ENCODE measurements at regions not wholly inside any gene's neighbourhood (a gene's known extent, or its start where the extent isn't known, plus 50 kb on each side); places are given as distances from the start of the nearest gene placed in this dataset.

DNA sequence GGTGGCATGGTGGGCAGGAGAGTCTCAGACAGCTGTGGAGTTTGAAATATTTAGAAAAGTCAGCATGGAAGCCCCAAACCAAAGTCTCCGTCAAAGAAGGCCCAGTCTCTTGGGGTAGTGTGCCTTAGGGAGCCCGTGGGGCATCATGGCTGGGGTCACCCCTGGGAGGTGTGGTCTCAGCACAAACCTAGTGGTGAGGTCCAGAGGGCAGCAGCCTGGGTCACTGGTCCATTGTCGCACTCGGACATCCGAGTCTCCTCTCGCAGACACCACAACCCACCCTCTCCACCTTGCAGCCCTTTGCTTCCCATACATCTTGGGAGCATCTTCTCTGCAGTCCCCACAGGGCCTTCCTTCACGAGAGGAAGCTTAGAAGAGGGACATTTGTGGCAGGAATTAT lies 588.0 kb upstream of the TMEM132C start:
- Mint-ChIP-seq H3K4me3 (no peak overlapping the region), H3K9me3 (peaks cover 99% of the 10 kb centered on the region), H3K4me1 (no peaks in the 10 kb centered on the region), H3K27ac (no peak overlapping the region), H3K36me3 (ENCODE audit: low read depth) (peaks cover 60% of the 10 kb centered on the region), H3K27me3 (ENCODE audit: insufficient read depth, low read depth, poor library complexity) (peaks cover 12% of the 10 kb centered on the region)
- H3K4me1 ChIP-seq (ENCODE audit: insufficient read depth), result no peaks in the 10 kb centered on the region
- TF ChIP-seq CTCF (conservative IDR thresholded peaks at IDR 0.05; ENCODE audit: low read depth in 2 of 2), result no peak
- no peak for TF ChIP-seq EZH2 (IDR thresholded peaks at IDR 0.05; ENCODE audit: low read depth, unreplicated experiment)
- no peaks in the 10 kb centered on the region for H3K27me3 ChIP-seq (ENCODE audit: insufficient read depth)
- H4K20me1 ChIP-seq (replicated peaks; ENCODE audit: insufficient read depth), result no peaks in the 10 kb centered on the region
- H3K36me3 ChIP-seq (ENCODE audit: insufficient read depth), result no peaks in the 10 kb centered on the region
- DNase-seq (ENCODE audit: low spot score) (no peak), ATAC-seq (no peak)
- H3K27ac ChIP-seq (ENCODE audit: low read depth), result no peak overlapping the region
- H3K4me3 ChIP-seq, result no peak overlapping the region
- no peak overlapping the region for H3K4me2 ChIP-seq
- H2AFZ ChIP-seq, result no peak overlapping the region
- H3F3A ChIP-seq (replicated peaks; ENCODE audit: low read depth), result no peaks in the 10 kb centered on the region
- no peaks in the 10 kb centered on the region for H3K9me2 ChIP-seq (ENCODE audit: insufficient read depth)
- no peaks in the 10 kb centered on the region for H3K79me2 ChIP-seq (replicated peaks; ENCODE audit: insufficient read depth)

GRCh38 chr12:127680516-127680915 lies 586.5 kb upstream of the TMEM132C start:
- DNase-seq (ENCODE audit: low spot score) (no peak), ATAC-seq (no peak)
- Mint-ChIP-seq H3K4me3 (no peak overlapping the region), H3K27me3 (ENCODE audit: insufficient read depth, low read depth, poor library complexity) (peaks cover 10% of the 10 kb centered on the region), H3K27ac (no peak overlapping the region), H3K4me1 (no peaks in the 10 kb centered on the region), H3K9me3 (peaks cover 97% of the 10 kb centered on the region), H3K36me3 (ENCODE audit: low read depth) (peaks cover 59% of the 10 kb centered on the region)
- no peaks in the 10 kb centered on the region for H3K4me1 ChIP-seq (ENCODE audit: insufficient read depth)
- H3K27ac ChIP-seq (ENCODE audit: low read depth), result no peak overlapping the region
- TF ChIP-seq JUNB (IDR thresholded peaks at IDR 0.05; ENCODE audit: unreplicated experiment), result no peak
- no peak for TF ChIP-seq NANOG (IDR thresholded peaks at IDR 0.05; ENCODE audit: borderline replicate concordance)
- no peak for TF ChIP-seq ZNF462 (CRISPR knock-in tag; IDR thresholded peaks at IDR 0.05)
- TF ChIP-seq ZNF331 (CRISPR knock-in tag; IDR thresholded peaks at IDR 0.05; ENCODE audit: low read depth), result no peak
- TF ChIP-seq POLR2AphosphoS5 (IDR thresholded peaks at IDR 0.05; ENCODE audit: low read depth), result no peak
- TF ChIP-seq STAT1 (IDR thresholded peaks at IDR 0.05; ENCODE audit: unreplicated experiment), result no peak
- no peak overlapping the region for H3K4me3 ChIP-seq
- no peak overlapping the region for H2AFZ ChIP-seq
- H3K36me3 ChIP-seq (ENCODE audit: insufficient read depth), result no peaks in the 10 kb centered on the region
- H4K20me1 ChIP-seq (replicated peaks; ENCODE audit: insufficient read depth), result no peaks in the 10 kb centered on the region
- H3F3A ChIP-seq (replicated peaks; ENCODE audit: low read depth), result no peaks in the 10 kb centered on the region
- H3K4me2 ChIP-seq, result no peak overlapping the region
- no peaks in the 10 kb centered on the region for H3K27me3 ChIP-seq (ENCODE audit: insufficient read depth)
- H3K79me2 ChIP-seq (replicated peaks; ENCODE audit: insufficient read depth), result no peaks in the 10 kb centered on the region
- no peaks in the 10 kb centered on the region for H3K9me2 ChIP-seq (ENCODE audit: insufficient read depth)
